GM12873 (cell line): ENCODE measurements at regions not wholly inside any gene's neighbourhood (a gene's known extent, or its start where the extent isn't known, plus 50 kb on each side); places are given as distances from the start of the nearest gene placed in this dataset.

ENCODE experiments used
- TF ChIP-seq, protein P1 (sequence below): IDR thresholded peaks from 2 replicates; pipeline ENCODE4 v1.5.1; 2012; ENCODE audit warnings: low read depth, mild to moderate bottlenecking, moderate library complexity, low read length, control low read depth; ENCODE audit not compliant: insufficient read depth; ENCODE audit errors: missing control alignments

DNA sequence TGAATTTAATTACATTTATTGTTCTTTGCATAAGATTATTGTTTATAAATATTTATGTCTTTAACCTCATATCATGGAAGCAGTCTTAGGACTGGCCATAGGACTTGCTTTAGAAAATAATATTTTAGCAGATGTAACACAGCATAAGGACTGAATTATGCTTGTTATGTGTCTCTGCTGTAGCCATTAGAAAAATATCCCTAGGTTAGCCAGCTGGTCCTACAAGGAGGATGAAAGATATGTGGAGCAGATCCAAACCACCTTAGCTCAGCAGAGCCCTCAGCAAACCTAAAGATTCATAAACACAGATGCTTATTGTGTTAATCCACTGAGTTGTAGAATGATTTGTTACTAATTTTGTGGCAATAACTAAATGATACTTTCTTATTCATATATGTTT is 166.0 kb upstream of the COL1A2 start:
- TF ChIP-seq, protein P1, sequence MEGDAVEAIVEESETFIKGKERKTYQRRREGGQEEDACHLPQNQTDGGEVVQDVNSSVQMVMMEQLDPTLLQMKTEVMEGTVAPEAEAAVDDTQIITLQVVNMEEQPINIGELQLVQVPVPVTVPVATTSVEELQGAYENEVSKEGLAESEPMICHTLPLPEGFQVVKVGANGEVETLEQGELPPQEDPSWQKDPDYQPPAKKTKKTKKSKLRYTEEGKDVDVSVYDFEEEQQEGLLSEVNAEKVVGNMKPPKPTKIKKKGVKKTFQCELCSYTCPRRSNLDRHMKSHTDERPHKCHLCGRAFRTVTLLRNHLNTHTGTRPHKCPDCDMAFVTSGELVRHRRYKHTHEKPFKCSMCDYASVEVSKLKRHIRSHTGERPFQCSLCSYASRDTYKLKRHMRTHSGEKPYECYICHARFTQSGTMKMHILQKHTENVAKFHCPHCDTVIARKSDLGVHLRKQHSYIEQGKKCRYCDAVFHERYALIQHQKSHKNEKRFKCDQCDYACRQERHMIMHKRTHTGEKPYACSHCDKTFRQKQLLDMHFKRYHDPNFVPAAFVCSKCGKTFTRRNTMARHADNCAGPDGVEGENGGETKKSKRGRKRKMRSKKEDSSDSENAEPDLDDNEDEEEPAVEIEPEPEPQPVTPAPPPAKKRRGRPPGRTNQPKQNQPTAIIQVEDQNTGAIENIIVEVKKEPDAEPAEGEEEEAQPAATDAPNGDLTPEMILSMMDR = no peak

DNA sequence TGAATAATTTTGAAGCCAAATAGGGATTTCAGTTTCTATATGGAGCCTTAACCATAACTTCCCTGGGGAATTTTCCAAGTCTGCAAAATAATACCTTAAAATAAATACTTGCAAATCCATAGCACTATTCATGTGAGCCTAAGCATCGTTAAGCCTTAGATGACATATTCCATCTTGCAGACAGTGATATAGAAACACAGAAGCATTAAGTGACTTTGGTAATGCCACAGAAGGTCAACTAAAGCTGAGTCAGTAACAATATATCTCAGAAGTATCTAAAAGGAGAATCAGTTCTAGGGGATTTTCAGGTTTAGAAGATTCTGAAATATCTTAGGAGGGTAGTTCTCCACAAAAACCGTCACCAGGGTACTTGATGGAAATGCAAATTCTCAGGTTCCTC is 163.4 kb upstream of the COL1A2 start:
- TF ChIP-seq, protein P1 = no peak

GRCh38 chr7:94236960-94237359 is 157.7 kb upstream of the COL1A2 start:
- TF ChIP-seq, protein P1 = no peak

- TF ChIP-seq, protein P1 = no peak
These were observed 157.3 kb upstream of the COL1A2 start for GRCh38 chr7:94237417-94237816.

GRCh38 chr7:94239661-94240234 is 154.9 kb upstream of the COL1A2 start:
- TF ChIP-seq, protein P1 = no peak

DNA sequence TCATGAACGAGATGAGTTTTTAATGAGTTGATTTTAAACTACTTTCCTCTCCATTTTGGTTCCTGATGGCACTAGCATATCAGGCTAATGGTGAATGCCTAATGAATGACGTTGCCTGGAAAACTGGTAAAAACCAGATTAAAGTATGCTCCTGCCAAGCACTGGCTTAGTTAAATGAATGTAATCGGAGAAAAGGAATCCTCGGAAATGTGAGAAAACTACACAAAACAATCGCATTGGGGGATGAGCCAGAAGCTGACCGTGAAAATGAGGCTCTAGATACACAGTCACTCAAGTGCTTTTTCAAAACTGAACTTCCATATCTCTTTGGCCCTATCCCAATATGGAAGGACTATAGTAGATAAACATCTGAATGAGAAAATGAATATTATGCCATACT is 153.8 kb upstream of the COL1A2 start:
- TF ChIP-seq, protein P1 = no peak

GRCh38 chr7:94241402-94241925 is 153.2 kb upstream of the COL1A2 start:
- TF ChIP-seq, protein P1 = no peak
